ENCODE measurements at regions not wholly inside any gene's neighbourhood (a gene's known extent, or its start where the extent isn't known, plus 50 kb on each side); places are given as distances from the start of the nearest gene placed in this dataset.

- H3K9ac ChIP-seq (replicated peaks in 1 of 4; ENCODE audit: extremely low read depth in 1 of 4, low read depth in 3 of 4, low read length in 3 of 4): no peak overlapping the region
- H3K14ac ChIP-seq (ENCODE audit: insufficient read length): no peak overlapping the region
- no peaks in the 10 kb centered on the region for H3K79me1 ChIP-seq (ENCODE audit: low read depth, low read length)
- 91% methylated on average over 1 of the region's 1 CpG; no CpG with 5 or more reads in 1 of the 2 experiments for WGBS, 2 experiments (ENCODE audit: extremely low coverage in 1 of 2, insufficient coverage in 1 of 2, insufficient read length in 1 of 2, insufficient replicate concordance in 2 of 2, low coverage in 1 of 2, low lambda C conversion rate in 2 of 2, missing lambda C conversion rate in 1 of 2)
- no peaks in the 10 kb centered on the region for H3K9me3 ChIP-seq (ENCODE audit: insufficient read depth in 2 of 2, low read depth in 1 of 2, low read length in 1 of 2)
- H4K91ac ChIP-seq (replicated peaks; ENCODE audit: insufficient read length, low read length): no peak overlapping the region
- H3K79me2 ChIP-seq (ENCODE audit: control insufficient read depth in 1 of 2, insufficient read depth in 2 of 2, low read length in 2 of 2): no peaks in the 10 kb centered on the region
- H2AFZ ChIP-seq (ENCODE audit: low read length): no peak overlapping the region
- no peak overlapping the region for H4K5ac ChIP-seq (ENCODE audit: insufficient read length, low read depth, low read length)
- no peak overlapping the region for H2BK15ac ChIP-seq (ENCODE audit: low read length)
- H2AK5ac ChIP-seq (ENCODE audit: low read depth, low read length): no peak overlapping the region
- H2BK12ac ChIP-seq (ENCODE audit: low read depth, low read length): no peak overlapping the region
- H3K4me3 ChIP-seq (ENCODE audit: extremely low read depth in 1 of 4, insufficient read depth in 2 of 4, low read depth in 3 of 4, low read length in 4 of 4): no peak overlapping the region
- H3K23me2 ChIP-seq (ENCODE audit: low read depth, low read length): no peaks in the 10 kb centered on the region; the same call in 1 of the 2 replicates
- no peak overlapping the region for H4K8ac ChIP-seq (ENCODE audit: extremely low read depth, insufficient read depth, low read length)
- no peak overlapping the region for H2BK5ac ChIP-seq (ENCODE audit: low read depth, low read length)
- H3K36me3 ChIP-seq (ENCODE audit: control insufficient read depth in 2 of 4, insufficient read depth in 4 of 4, low read length in 3 of 4): no peaks in the 10 kb centered on the region
- H3K27ac ChIP-seq (ENCODE audit: low read depth, low read length): no peak overlapping the region
- ChIA-PET CTCF (ENCODE audit: partially characterized antibody) (no interaction called here), POLR2A (ENCODE audit: partially characterized antibody) (no interaction called here)
- no peak overlapping the region for H3K56ac ChIP-seq (replicated peaks; ENCODE audit: insufficient read length, low read depth, low read length)
- H4K20me1 ChIP-seq (replicated peaks in 1 of 2; ENCODE audit: control insufficient read depth in 1 of 2, insufficient read depth in 2 of 2, low read length in 2 of 2): no peaks in the 10 kb centered on the region
- H3K4ac ChIP-seq (replicated peaks; ENCODE audit: insufficient read length, low read depth, low read length): no peak overlapping the region
- H3K4me2 ChIP-seq (ENCODE audit: insufficient read depth in 1 of 2, low read depth in 2 of 2, low read length in 2 of 2): no peak overlapping the region
- DNase-seq (ENCODE audit: low read depth in 1 of 2, low spot score in 2 of 2): no peak
- H2BK120ac ChIP-seq (replicated peaks; ENCODE audit: low read depth, low read length): no peak overlapping the region
- peaks cover 0 to 2% (median 0%) of the 10 kb centered on the region in 4 experiments; a peak in 1 of 7 replicates for H3K27me3 ChIP-seq (replicated peaks in 1 of 4; ENCODE audit: control insufficient read depth in 3 of 4, extremely low read depth in 1 of 4, insufficient read depth in 3 of 4, low read length in 3 of 4)
- FAIRE-seq: no peak
- no peak overlapping the region for H3K18ac ChIP-seq (ENCODE audit: extremely low read depth, low read length)
- H3K23ac ChIP-seq (ENCODE audit: insufficient read length): no peak overlapping the region
- H2BK20ac ChIP-seq (ENCODE audit: low read length): no peak overlapping the region
- no peaks in the 10 kb centered on the region for H3K4me1 ChIP-seq (replicated peaks in 1 of 4; ENCODE audit: control insufficient read depth in 3 of 4, insufficient read depth in 4 of 4, low read length in 3 of 4)
- TF ChIP-seq CBX8 (IDR thresholded peaks at IDR 0.05; ENCODE audit: borderline replicate concordance, low read depth, low read length) (no peak), SP1 (IDR thresholded peaks at IDR 0.05; ENCODE audit: low read depth, low read length) (no peak), SP2 (IDR thresholded peaks at IDR 0.05; ENCODE audit: low read length) (no peak), CTCF (IDR thresholded peaks at IDR 0.05; ENCODE audit: control extremely low read depth in 1 of 3, insufficient read depth in 1 of 3, low read depth in 1 of 3, low read length in 3 of 3) (no peak), SAP30 (IDR thresholded peaks at IDR 0.05; ENCODE audit: insufficient read depth, insufficient replicate concordance, low read length) (no peak), SP4 (IDR thresholded peaks at IDR 0.05; ENCODE audit: low read length) (no peak), NANOG (IDR thresholded peaks at IDR 0.05; ENCODE audit: insufficient read depth, low read depth, low read length, poor library complexity, severe bottlenecking) (no peak), SIRT6 (IDR thresholded peaks at IDR 0.05; ENCODE audit: low read length) (no peak), PHF8 (conservative IDR thresholded peaks at IDR 0.05; ENCODE audit: low read depth, low read length) (no peak), NRF1 (IDR thresholded peaks at IDR 0.05; ENCODE audit: low read depth, low read length) (no peak), TAF1 (IDR thresholded peaks at IDR 0.05; ENCODE audit: low read depth, low read length) (no peak)
Observed at GRCh38 chr3:30353711-30354467, 252.5 kb upstream of the TGFBR2 start.
